Cerebellar nuclear complex (tissue), 1 donor: ENCODE measurements at regions not wholly inside any gene's neighbourhood (a gene's known extent, or its start where the extent isn't known, plus 50 kb on each side); places are given as distances from the start of the nearest gene placed in this dataset.
A peak's percentile ranks its signal among the peaks of the same experiment; 100 is the strongest.

Source experiments
- DNase-seq, 2 experiments: peaks; one replicate each; lab custom pipeline; 2025; lab: John Stamatoyannopoulos, UW

DNA sequence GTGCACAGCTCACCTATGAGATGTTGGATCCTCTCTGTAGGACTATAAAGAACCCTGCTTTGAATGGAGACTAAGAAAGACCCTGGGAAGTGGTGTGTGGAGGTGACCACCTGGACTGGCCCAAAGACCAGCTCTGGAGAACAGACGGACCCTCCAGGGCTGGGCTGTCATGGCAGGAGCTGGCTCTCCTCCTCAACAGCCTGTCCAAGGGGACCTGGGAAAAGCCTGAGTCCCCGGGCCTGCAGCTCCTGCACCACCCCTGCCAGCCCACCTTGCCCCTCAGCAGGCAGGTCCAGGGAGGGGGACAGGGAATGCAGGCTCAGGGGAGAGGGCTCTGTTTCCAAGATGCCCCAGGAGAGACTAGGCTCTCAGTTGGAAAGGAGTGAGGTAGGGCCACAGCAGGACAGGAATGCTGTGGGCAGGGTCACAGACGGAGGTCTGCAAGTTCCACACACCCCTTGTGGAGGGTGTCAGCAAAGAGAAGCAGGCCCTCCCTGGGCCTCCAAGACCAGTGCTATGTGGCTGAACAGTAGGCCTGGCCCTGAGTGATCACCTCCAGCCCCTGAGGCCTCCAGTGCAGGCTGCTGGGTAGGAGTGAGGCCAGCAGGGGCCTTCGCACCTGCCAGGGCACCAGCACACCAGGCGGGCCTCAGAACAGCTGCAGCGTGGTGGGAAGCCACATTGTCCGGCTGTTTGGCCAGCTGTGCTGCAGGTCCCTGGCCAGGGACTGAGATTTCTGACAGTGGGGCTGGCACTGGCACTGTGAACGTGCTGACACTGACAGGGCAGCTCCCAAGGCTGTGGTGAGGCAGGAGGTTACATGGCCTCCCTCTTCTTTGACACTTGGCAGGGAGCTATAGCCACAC lies 86.4 kb upstream of the OTOS start:
- DNase-seq, result no peak

DNA sequence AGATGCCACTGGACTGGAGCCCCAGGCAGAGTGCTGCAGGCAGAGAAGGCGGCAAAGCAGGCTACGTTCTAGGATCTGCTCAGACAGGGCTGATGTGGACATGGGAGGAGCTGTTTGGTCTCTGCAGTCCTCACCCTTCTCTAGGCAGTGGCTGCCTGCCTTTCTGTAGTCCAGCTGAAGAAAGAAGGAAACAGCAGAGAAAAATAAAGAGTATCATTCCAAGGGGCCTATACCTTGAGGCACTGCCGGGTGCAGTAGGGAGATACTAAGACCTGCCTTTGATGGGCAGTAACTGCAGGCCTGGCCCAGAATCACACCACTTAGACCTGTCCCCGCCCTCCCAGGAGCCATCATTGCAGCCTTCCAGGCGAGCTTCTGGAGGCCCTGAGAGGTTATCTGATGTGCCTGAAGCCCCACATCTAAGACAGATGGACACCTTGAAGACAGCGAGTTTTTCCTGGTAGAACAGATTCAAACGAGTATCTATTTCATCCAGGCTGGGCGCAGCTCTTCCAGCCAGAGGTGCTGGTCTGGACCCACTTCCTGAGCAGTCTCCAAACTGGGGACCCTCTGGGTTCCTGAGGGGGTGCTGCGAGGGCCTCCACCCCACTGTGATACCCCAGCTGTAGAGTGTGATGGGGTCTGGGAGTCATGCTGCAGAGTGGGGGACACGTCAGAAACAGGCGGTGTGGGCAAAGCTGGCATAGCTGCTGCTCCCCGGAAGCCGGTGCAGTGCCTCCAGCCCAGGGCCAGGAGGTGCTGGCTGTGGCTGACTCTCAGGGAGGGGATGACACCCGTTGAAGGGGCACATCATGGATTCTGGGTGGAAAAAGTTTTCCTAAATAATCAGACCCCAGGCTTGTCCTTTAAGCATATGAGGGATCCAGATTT lies 87.3 kb upstream of the OTOS start:
- no peak for DNase-seq

DNA sequence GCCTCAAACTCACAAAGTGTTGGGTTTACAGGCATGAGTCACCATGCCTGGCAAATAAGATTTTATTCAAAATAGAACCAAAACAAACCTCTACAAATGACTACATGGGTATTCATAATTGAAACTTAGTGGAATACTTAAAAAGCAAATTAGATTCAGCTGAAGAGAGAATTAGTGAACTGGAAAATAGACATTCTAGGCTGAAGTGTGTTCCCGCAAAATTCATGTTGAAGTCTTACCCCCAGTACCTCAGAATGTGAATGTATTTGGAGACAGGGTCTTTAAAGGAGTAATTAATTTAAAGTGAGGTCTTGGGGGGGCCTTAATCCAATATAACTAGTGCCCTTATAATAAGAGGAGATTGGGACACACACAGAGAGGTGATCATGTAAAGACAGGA lies 88.5 kb upstream of the OTOS start:
- DNase-seq, result no peak

DNA sequence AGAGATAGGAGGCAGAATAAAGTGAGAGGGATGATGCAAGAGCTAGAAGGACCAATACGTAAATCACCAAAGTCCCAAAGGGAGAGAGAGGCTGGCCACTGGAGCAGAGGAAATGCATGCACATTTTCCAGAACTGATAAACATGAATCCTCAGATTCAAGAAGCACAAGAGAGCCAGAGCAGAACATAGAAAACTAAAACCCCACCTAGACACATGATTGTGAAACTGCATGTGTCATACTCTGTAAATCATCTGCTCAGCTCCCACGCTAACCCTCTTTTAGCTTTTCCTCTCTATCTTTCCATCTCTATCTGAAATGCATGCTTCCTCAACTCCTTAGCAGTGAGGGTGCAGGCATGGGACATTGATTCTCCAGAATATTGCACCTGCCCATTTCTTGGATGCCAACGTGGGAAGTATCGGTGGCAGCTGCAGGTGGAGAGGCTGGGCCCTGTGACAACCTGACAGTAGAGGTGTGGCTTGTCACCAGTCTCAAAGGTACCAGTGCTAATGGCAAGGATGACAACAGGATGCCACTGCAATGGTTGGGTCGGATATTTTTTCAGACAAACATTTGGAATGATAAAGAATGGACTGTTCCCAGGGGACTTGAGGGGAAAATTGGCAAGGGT lies 89.3 kb upstream of the OTOS start:
- DNase-seq, result no peak

DNA sequence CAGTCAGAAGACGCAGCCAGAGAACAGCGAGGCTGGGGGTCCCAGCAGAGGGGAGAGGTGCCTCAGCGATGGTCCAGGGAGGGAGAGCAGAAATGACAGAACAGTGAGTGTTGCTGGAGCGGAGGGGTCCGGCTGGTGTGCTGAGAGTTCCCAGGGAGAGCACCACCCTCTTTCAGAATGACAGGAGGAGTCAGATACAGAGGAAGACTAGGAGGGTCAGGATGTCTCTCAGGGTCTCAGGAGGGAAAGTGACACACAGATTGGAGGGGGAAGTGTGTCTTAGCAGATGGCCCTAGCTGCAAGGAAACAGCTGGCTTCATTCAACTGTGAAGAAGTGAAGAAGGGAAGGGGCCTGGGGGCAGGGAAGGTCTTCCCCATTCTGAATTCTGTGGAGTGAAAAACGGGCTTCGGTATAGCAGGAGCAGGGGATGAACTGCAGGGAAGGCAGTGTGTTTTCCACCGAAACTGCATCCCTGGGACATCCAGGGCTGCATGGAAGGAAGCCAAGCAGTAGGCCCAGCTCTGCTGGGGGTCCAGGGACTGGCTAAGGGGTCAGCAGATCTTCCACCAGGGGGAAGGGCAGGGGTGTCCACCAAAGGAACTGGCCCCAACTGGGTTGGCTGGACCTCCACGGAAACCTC lies 90.0 kb upstream of the OTOS start:
- no peak for DNase-seq

DNA sequence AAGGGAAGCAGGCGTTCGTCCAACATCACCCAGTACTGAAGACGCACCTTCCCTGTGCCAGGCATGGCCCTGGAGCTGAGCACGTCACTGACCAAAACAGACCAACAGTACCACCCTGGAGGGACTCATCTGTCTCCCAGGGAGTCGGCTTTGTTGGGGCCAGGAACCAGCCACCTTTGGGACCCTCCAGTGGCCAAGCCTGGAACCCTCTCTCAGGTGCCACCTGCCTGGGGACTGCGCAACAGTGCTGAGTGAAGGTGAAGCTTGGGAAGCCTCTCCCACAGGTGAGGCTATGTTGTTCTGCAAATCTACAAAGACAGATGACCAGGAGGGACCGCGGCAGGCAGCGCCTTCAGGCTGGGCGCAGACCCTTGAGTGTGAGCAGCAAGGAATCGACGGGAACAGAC lies 91.4 kb upstream of the OTOS start:
- DNase-seq, result no peak

DNA sequence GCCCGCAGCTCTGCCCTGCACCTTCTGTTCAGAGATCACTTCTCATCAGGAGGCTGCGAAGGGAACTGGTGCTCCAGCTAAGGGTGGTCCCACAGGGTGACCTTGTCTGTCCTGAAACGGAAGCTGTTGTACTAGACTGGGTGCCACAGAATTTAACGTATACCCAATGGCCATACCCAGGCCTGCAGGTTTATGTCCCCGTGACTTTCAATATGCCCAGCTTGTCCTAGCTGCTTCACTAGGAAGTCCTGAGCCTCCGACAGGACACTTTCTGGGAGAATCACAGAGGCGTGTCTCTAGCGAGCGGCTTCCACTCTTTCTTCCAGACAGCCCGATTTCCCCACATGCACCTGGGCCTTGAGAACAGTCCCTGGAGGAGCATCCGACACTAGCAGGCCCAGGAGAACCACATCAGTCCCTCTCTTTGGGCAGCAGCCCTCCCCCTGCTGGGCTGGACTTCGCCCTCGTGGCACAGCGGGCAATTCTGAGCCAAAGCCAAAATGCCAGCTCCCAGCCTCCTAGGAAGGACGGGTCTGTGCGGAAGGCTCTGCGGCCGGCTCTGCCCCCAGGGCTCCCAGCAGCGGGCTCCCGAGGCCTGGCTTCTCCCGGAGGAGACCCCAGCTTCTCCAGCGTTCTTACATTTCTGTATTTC lies 91.9 kb upstream of the OTOS start:
- no peak for DNase-seq

DNA sequence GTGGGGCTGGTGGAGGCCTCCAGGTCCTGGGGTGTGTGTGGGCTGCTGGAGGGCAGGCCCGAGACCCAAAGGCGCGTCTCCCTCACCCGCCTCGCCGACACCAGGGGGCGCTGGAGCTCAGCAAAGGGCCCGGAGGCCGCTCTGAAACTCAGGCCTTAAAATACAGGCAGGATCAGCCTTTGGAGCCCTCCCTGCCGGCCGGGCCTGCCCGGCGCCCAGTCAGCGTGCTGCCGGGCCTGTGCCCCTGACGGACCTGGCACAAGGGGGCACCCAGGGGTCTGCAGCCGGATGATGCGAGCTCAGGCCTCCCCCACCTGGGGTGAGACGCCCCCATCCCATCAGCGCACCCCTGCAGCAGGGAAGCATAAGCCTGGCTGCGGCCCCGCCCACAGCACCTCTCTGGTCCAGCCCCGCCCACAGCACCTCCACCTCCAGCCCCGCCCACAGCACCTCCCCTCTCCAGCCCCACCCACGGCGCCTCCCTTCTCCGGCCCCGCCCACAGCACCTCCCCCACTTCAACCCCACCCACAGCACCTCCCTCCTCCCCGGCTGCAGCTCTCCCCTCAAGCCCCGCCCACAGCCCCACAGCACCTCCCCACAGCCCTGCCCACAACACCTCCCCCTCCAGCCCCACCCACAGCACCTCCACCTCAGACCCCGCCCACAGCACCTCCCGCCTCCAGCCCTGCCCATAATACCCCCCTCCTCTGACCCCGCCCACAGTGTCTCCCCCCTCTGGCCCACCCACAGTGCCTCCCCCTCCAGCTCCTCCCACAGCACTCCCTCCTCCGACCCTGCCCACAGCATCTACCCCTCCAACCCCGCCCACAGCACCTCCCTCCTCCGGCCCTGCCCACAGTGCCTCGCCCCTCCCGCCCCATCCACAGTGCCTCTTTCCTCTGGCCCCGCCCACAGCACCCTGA lies 92.8 kb upstream of the OTOS start:
- DNase-seq, result peak in 1 of 2 experiments; percentile 38

DNA sequence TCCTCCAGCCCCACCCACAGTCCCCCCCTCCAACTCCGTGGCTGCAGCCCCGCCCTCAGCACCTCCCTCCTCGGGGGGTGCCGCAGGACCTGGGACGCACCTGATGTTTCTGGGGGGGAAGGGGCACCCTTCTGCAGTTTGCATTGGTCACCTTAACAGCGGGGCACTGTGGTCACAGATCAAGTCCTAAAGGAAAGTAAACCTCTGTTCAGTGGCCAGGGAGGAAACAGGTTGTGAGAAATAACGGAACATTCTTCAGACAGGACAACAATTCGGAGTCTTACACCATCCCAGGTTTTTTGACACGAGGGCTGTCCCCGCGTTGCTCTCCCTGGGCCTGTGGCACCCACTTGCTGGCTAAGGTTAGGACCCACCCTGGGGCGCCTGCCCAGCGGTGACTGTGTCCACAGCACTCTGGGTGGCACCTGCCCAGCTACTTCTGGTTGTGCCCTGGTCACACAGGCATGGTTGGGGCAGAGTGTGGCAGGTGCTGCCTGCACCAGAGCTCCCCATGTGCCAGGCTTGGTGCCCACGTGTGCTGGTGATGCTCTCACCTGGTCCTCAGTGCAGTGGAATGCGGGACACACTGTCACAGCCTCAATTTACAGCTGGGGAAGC lies 93.5 kb upstream of the OTOS start:
- DNase-seq, result no peak

DNA sequence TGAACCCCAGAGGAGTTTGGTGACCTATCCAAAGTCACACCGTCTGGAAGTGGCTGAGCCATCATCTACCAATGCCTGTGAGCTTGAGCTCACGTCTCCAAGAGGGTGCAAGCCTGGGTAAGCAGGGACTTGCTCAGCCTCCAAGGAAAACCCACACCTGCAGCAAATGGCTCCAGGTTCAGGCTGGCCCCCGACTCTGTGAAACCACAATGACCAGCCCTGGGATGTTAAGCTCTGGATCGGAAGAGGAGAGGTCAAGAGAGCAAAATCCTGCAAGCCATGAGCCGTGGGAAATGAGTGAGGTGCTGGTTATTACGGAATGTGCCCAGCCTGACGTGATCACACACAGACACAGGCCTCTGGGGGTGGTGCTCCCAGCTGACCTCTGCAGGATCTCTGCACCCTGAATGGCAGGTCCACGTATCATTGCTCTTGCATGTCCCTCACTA lies 94.1 kb upstream of the OTOS start:
- no peak for DNase-seq

DNA sequence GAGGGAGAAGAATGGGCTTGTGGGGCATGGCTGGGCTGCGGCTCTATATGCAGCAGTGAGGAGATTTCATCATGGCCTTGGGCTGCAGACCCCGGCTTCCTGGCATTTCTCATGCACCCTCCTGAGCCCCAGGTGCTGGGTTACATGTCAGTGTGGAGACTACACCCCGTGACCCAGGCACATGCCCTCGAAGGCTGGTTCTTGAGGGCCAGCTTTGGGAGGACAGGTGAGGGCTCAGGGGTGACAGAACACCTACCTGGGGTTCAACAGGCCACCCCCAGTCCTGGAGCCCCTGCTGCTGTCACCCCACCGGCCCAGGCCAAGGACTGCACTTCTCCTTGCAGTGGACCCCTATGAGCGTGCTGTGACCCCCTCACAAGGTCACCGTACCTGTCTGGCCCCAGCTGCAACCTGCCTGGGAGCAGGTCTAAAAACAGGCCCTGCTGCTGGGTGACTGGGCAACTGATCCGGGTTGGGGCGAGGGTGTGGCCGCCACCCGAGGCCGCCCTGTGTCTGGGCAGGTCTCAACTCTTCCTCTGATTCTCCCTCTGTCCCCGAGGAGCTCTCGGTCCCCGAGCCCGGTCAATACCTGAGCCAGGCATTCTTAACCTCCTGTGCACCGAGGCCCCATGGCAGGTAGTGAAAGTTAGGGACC lies 94.8 kb upstream of the OTOS start:
- no peak for DNase-seq

DNA sequence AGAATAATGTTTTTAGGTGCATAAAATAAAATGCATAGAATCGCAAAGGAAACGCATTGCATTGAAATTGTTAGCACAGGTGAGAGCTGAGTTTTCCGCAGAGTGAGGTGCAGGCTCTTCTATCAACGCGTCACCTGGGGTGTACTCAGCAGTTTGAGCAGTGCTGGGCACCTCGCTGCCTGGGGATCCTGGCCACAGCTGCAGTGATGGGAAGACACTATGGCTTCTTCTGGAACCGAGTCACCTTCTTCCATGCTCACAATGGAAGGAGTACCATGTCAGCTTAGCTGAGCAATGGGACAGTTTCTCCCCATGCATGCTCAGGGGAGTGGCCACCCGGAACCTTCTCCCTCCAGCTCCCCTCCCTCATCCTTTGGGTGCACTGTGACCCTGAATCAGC lies 95.4 kb upstream of the OTOS start:
- DNase-seq, result no peak

DNA sequence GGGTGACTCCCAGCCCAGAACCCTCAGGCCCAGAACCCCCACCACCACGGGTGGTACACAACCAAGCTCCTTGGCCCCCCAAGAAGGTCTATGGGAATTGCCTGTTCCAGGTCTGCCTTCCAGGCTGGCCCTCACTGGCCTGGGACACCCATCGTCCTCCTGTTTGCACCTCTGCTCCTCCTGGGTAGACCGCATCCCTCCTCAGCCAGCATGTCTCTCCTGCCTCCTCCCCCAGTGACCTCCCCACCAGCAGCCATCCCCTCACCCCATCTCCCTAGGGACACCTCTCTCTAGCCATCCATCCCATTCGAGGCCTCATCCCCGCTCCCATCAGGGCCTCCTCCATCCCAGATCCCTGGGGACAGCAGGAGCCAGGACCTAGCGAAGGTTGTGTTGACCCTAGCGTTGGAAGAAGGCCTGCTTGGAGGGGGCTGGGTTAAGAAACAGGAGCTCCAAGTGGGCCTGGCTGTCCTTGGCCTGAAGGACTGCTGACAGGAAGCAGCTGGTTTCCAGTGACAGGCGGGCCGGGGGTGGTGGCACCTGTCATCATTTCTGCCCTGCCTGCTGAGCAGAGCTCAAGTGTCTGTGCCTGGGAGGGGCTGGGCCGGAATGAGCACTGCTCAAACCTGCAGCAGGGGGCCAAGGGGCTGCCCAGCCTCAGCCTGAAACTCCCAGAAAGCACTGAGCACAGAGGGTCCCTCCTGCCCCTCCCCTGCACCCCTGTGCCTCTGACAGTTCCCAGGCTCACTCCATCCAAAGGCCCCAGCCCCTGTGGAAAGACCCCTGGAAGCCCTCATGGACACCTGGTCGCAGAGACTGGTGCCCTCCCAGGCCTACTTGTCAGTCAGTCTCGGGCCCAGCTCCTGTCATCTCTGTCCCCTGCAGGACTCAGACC lies 96.0 kb upstream of the OTOS start:
- DNase-seq, result no peak

DNA sequence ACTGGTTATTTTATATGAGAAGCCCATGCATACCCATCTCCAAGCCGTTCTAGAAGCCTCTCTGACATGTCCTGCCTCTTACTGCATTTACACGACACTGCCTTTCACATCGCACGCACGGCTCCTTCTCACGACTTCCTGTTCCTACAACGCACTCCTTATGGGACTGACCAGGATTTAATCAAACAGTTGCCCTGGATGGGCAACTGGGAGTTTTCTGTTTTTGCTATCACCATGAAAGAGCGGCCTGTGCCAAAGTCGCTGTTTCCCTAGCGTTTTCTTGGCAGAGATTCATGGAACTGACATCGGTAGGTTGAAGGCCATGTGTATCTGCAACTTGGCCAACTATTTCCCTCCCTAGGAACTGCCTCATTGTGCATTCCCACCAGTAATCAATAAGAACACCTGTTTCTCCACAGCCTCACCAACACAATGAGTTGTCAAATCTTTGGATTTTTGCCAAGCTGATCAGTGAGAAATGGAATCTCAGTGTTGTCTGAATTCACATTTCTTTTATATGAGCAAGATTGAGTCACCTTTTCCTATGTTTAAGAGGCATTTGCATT lies 97.2 kb upstream of the OTOS start:
- DNase-seq, result no peak

DNA sequence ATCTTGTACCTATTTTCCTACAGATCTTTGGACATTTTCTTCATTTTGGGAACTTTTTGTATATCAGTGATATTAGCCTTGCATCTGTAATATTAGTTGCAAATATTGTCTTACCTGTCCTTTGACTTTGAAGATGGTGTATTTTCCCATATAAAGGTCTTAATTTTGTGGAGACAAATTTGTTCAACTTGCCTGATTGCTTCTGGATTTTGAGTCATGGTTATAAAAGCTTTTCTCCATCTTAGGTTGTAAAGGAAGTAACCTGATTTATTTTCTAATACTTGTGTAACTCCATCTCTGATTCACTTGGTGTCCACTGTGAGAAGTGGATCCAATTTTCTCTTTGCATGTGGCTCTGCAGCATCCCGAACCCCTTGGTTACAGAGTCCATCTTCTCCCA lies 97.7 kb upstream of the OTOS start:
- DNase-seq, result no peak

DNA sequence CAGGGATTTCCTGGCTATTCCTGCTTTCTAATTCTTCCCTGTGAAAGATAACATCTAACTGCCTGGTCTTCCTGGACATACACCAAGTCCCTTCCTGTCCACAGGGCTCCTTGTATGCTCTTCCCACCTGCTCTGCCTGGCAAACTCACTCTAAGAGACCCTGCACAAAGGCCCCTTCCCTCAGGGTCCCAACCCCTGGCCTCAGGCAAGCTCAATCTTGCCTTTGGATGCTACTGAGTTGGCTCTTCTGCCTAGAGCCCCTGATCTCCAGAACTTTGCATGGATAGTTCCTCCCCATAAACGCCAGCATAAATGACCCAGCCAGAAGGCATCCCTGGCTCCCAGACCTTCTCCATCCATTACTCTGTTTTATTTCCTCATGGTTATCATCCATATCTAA lies 98.3 kb upstream of the OTOS start:
- DNase-seq, result no peak

DNA sequence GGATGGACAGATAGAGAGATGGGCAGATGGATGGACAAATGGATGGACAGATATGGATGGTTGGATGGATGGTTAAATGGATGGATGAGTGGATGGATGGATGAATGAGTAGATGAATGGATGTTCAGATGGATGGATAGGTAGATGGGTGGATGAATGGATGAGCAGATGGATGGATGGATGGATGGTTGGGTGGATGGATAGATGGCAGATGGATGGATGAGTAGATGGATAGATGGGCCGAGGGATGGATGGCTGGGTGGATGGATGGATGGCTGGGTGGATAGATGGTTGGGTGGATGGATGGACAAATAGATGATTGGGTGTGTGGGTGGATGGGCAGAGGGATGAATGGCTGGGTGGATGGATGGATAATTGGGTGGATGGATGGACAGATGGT lies 98.9 kb upstream of the OTOS start:
- no peak for DNase-seq
